ENCODE measurements at regions not wholly inside any gene's neighbourhood (a gene's known extent, or its start where the extent isn't known, plus 50 kb on each side); places are given as distances from the start of the nearest gene placed in this dataset.

- 67% methylated on average over 1 of the region's 3 CpGs; no CpG with 5 or more reads in 1 of the 2 experiments for WGBS, 2 experiments (ENCODE audit: extremely low coverage in 2 of 2, insufficient read length in 1 of 2)
- H4K8ac ChIP-seq (ENCODE audit: low read depth in 2 of 2, low read length in 2 of 2): no peak overlapping the region
- no peaks in the 10 kb centered on the region for H3K27me3 ChIP-seq (ENCODE audit: control insufficient read depth, insufficient read depth, low read length)
- no peak overlapping the region for H3K4me3 ChIP-seq (ENCODE audit: insufficient read depth, low read depth, low read length)
- no peaks in the 10 kb centered on the region for H4K20me1 ChIP-seq (ENCODE audit: insufficient read depth, low read length)
- no peak overlapping the region for H3K56ac ChIP-seq (ENCODE audit: extremely low read depth, insufficient read depth, low read length)
- no peak overlapping the region for H2BK5ac ChIP-seq (ENCODE audit: low read depth, low read length, poor library complexity, severe bottlenecking)
- no peak overlapping the region for H2AK5ac ChIP-seq (ENCODE audit: low read depth, low read length)
- no peak overlapping the region for H2BK120ac ChIP-seq (ENCODE audit: low read depth, low read length)
- H2BK20ac ChIP-seq (ENCODE audit: low read depth, low read length): no peak overlapping the region
- H3K23ac ChIP-seq (ENCODE audit: low read depth, low read length): no peak overlapping the region
- H3K9me1 ChIP-seq (ENCODE audit: insufficient read depth, low read length): no peaks in the 10 kb centered on the region
- H2AK9ac ChIP-seq (replicated peaks; ENCODE audit: low read depth, low read length, poor library complexity): no peak overlapping the region
- BruUV-seq (replicated peaks): no TSS peak
- no peak for DNase-seq
- in situ Hi-C loops (cut with MboI; ENCODE audit: low sequenced_read_pairs): no loop called here
- H3K4me1 ChIP-seq (ENCODE audit: control insufficient read depth, insufficient read depth, low read length): no peaks in the 10 kb centered on the region
- no peak overlapping the region for H3K18ac ChIP-seq (ENCODE audit: low read depth, low read length)
- H3K9me3 ChIP-seq (ENCODE audit: control insufficient read depth, insufficient read depth, low read length): no peaks in the 10 kb centered on the region
- CTCF ChIA-PET: no interaction called here
- no peak overlapping the region for H3K9ac ChIP-seq (ENCODE audit: low read depth, low read length)
- TF ChIP-seq NFE2L2 (IDR thresholded peaks at IDR 0.05; ENCODE audit: low read depth, low read length) (peak; percentile 79), RCOR1 (IDR thresholded peaks at IDR 0.05; ENCODE audit: insufficient replicate concordance, low read length) (no peak), CHD1 (IDR thresholded peaks at IDR 0.05; ENCODE audit: low read depth, low read length) (no peak), RFX5 (IDR thresholded peaks at IDR 0.05; ENCODE audit: low read depth, low read length) (no peak), ELK1 (IDR thresholded peaks at IDR 0.05; ENCODE audit: borderline replicate concordance, low read depth, low read length) (no peak)
- no peak overlapping the region for H4K5ac ChIP-seq (ENCODE audit: low read depth, low read length)
- no peak for ATAC-seq (ENCODE audit: low read depth)
- H4K91ac ChIP-seq (ENCODE audit: insufficient read depth, low read depth, low read length): no peak overlapping the region
- intact Hi-C loops (cut with micrococcal nuclease): no loop called here
- no peak overlapping the region for H2BK15ac ChIP-seq (ENCODE audit: low read depth, low read length)
- no peaks in the 10 kb centered on the region for H3K36me3 ChIP-seq (ENCODE audit: control insufficient read depth, insufficient read depth, low read length)
- no peak overlapping the region for H2AFZ ChIP-seq (replicated peaks; ENCODE audit: low read length, poor library complexity)
- dilution Hi-C loops (cut with HindIII; ENCODE audit: low sequenced_read_pairs, unreplicated experiment): no loop called here
- H3K27ac ChIP-seq (ENCODE audit: insufficient read depth, low read length): no peak overlapping the region
- H3K79me1 ChIP-seq (ENCODE audit: low read depth in 1 of 2, low read length in 2 of 2): no peaks in the 10 kb centered on the region
- H3K4ac ChIP-seq (ENCODE audit: low read depth, low read length): no peak overlapping the region
- no peak overlapping the region for H3K4me2 ChIP-seq (ENCODE audit: low read depth, low read length)
- no peak overlapping the region for H3K14ac ChIP-seq (replicated peaks; ENCODE audit: low read depth, low read length)
- POLR2A ChIA-PET (ENCODE audit: unreplicated experiment): no interaction called here
These were observed 467.3 kb upstream of the IRAK1BP1 start for GRCh38 chr6:78400076-78400475.

Measured in IMR-90 (cell line).